ENCODE measurements at regions not wholly inside any gene's neighbourhood (a gene's known extent, or its start where the extent isn't known, plus 50 kb on each side); places are given as distances from the start of the nearest gene placed in this dataset.

- no peak overlapping the region for H3K27ac ChIP-seq (ENCODE audit: low read length)
- no peak overlapping the region for H3K4me2 ChIP-seq (ENCODE audit: low read depth, low read length)
- no peaks in the 10 kb centered on the region for H3K36me3 ChIP-seq (replicated peaks; ENCODE audit: insufficient read depth, low read length)
- H3K9me3 ChIP-seq (replicated peaks; ENCODE audit: insufficient read depth, low read length) = no peaks in the 10 kb centered on the region
- H3K27me3 ChIP-seq (replicated peaks; ENCODE audit: insufficient read depth, low read length) = no peaks in the 10 kb centered on the region
- no peaks in the 10 kb centered on the region for H3K79me2 ChIP-seq (ENCODE audit: low read length)
- no peak for TF ChIP-seq EZH2 (optimal IDR thresholded peaks at IDR 0.05; ENCODE audit: low read depth, low read length)
- no peak for TF ChIP-seq CTCF (IDR thresholded peaks at IDR 0.05; ENCODE audit: low read length)
- TF ChIP-seq EZH2phosphoT487 (IDR thresholded peaks at IDR 0.05; ENCODE audit: low read length) = no peak
- H4K20me1 ChIP-seq (ENCODE audit: insufficient read depth, low read length) = no peaks in the 10 kb centered on the region
- no peak overlapping the region for H3K4me3 ChIP-seq (ENCODE audit: low read length)
- H3K9me2 ChIP-seq (replicated peaks; ENCODE audit: insufficient read depth, low read length) = no peaks in the 10 kb centered on the region
- no peaks in the 10 kb centered on the region for H3K4me1 ChIP-seq (ENCODE audit: low read length)
- no peaks in the 10 kb centered on the region for H3F3A ChIP-seq (ENCODE audit: insufficient read depth, low read length)
- no peak for DNase-seq
- no peak overlapping the region for H3K9ac ChIP-seq (ENCODE audit: low read length)
- H2AFZ ChIP-seq (ENCODE audit: low read length) = no peak overlapping the region
Observed at GRCh38 chr7:124369310-124369709, 336.4 kb upstream of the TMEM229A start.

GRCh38 chr7:124366118-124366517, 333.3 kb upstream of the TMEM229A start:
- no peak for DNase-seq
- TF ChIP-seq CTCF (IDR thresholded peaks at IDR 0.05; ENCODE audit: low read length) = no peak
- no peak for TF ChIP-seq EZH2phosphoT487 (IDR thresholded peaks at IDR 0.05; ENCODE audit: low read length)
- TF ChIP-seq EZH2 (optimal IDR thresholded peaks at IDR 0.05; ENCODE audit: low read depth, low read length) = no peak

GRCh38 chr7:124364283-124364682, 331.4 kb upstream of the TMEM229A start:
- no peaks in the 10 kb centered on the region for H4K20me1 ChIP-seq (ENCODE audit: insufficient read depth, low read length)
- no peak for DNase-seq
- H3K36me3 ChIP-seq (replicated peaks; ENCODE audit: insufficient read depth, low read length) = no peaks in the 10 kb centered on the region
- H3K9me2 ChIP-seq (replicated peaks; ENCODE audit: insufficient read depth, low read length) = no peaks in the 10 kb centered on the region
- H3K4me3 ChIP-seq (ENCODE audit: low read length) = no peak overlapping the region
- H3K4me2 ChIP-seq (ENCODE audit: low read depth, low read length) = no peak overlapping the region
- no peak overlapping the region for H2AFZ ChIP-seq (ENCODE audit: low read length)
- H3F3A ChIP-seq (ENCODE audit: insufficient read depth, low read length) = no peaks in the 10 kb centered on the region
- no peak for TF ChIP-seq CTCF (IDR thresholded peaks at IDR 0.05; ENCODE audit: low read length)
- TF ChIP-seq EZH2phosphoT487 (IDR thresholded peaks at IDR 0.05; ENCODE audit: low read length) = no peak
- no peak for TF ChIP-seq EZH2 (optimal IDR thresholded peaks at IDR 0.05; ENCODE audit: low read depth, low read length)
- H3K9me3 ChIP-seq (replicated peaks; ENCODE audit: insufficient read depth, low read length) = no peaks in the 10 kb centered on the region
- H3K79me2 ChIP-seq (ENCODE audit: low read length) = no peaks in the 10 kb centered on the region
- no peak overlapping the region for H3K27ac ChIP-seq (ENCODE audit: low read length)
- no peaks in the 10 kb centered on the region for H3K4me1 ChIP-seq (ENCODE audit: low read length)
- H3K9ac ChIP-seq (ENCODE audit: low read length) = no peak overlapping the region
- no peaks in the 10 kb centered on the region for H3K27me3 ChIP-seq (replicated peaks; ENCODE audit: insufficient read depth, low read length)

More at GRCh38 chr7:124366118-124366517, 333.3 kb upstream of the TMEM229A start:
- no peaks in the 10 kb centered on the region for H3K36me3 ChIP-seq (replicated peaks; ENCODE audit: insufficient read depth, low read length)
- no peaks in the 10 kb centered on the region for H3K4me1 ChIP-seq (ENCODE audit: low read length)
- H2AFZ ChIP-seq (ENCODE audit: low read length) = no peak overlapping the region
- no peaks in the 10 kb centered on the region for H3F3A ChIP-seq (ENCODE audit: insufficient read depth, low read length)
- H3K9me3 ChIP-seq (replicated peaks; ENCODE audit: insufficient read depth, low read length) = no peaks in the 10 kb centered on the region
- H3K79me2 ChIP-seq (ENCODE audit: low read length) = no peaks in the 10 kb centered on the region
- no peak overlapping the region for H3K27ac ChIP-seq (ENCODE audit: low read length)
- no peaks in the 10 kb centered on the region for H4K20me1 ChIP-seq (ENCODE audit: insufficient read depth, low read length)
- no peak overlapping the region for H3K4me3 ChIP-seq (ENCODE audit: low read length)
- no peaks in the 10 kb centered on the region for H3K9me2 ChIP-seq (replicated peaks; ENCODE audit: insufficient read depth, low read length)
- H3K9ac ChIP-seq (ENCODE audit: low read length) = no peak overlapping the region
- no peaks in the 10 kb centered on the region for H3K27me3 ChIP-seq (replicated peaks; ENCODE audit: insufficient read depth, low read length)
- H3K4me2 ChIP-seq (ENCODE audit: low read depth, low read length) = no peak overlapping the region

Data from MM.1S (cell line).